ENCODE measurements at regions not wholly inside any gene's neighbourhood (a gene's known extent, or its start where the extent isn't known, plus 50 kb on each side); places are given as distances from the start of the nearest gene placed in this dataset.
"Not testable (repeated sequence)": the region's sequence is repeated elsewhere in the genome, so short reads cannot be mapped to it uniquely, and the experiment has no call there.

DNA sequence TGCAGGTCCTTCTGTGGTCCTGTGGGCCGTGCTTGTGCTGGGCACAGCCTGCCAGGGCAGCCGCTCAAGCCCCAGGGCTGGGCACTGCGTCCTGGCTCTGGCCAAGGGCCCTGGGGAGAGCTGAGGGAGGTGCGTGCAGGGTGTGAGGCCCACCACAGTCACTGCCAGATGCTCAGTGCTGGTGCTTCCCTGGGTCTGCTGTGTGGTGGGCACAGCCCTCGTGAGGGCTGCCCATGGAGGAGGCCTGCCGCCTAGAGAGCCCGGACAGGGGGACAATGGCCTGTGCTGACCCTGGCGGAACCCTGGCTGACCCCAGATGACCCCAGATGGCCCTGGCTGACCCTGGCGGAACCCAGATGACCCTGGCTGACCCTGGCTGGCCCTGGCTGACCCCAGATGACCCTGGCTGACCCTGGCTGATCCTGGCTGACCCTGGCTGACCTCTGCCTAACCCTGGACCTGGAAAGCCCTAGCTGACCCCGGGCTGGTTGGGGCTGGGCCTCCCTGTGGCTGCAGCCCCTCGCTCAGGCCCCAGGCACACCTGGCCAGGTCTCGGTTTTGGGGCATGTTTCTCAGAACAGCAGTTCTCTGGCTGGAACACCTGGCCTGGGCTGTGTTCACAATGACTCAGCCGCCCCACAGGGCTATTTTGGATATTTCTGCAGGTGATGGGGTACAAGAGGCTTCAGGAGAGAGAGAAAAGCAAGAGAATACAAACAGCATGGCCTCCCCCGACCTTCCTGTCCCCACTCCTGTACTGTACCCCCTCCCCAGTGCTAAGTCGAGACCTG, 55.4 kb downstream of the TMEM121 start:
- Histone ChIP-seq H3K36me3 (no peaks in the 10 kb centered on the region), H3K4me3 (no peak overlapping the region), H3K27me3 (no peaks in the 10 kb centered on the region), H3K9me3 (no peaks in the 10 kb centered on the region)
- DNase-seq: no peak

DNA sequence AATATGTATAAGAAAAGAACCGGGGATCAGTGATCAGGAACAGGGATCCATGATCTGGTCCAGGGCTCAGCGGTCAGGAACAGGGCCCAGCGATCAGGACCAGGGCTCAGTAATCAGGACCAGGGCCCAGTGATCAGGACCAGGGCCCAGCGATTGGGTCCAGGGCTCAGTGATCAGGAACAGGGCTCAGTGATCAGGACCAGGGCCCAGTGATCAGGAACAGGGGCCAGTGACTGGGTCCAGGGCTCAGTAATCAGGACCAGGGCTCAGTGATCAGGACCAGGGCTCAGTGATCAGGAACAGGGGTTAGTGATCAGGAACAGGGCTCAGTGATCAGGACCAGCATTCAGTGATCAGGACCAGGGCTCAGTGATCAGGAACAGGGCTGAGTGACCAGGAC, 56.3 kb downstream of the TMEM121 start:
- Histone ChIP-seq H3K36me3 (no peaks in the 10 kb centered on the region), H3K27me3 (no peaks in the 10 kb centered on the region), H3K9me3 (no peaks in the 10 kb centered on the region), H3K4me3 (no peak overlapping the region)
- no peak for DNase-seq

- H3K9me3 ChIP-seq, H3K27me3 ChIP-seq, DNase-seq, H3K36me3 ChIP-seq, H3K4me3 ChIP-seq: not testable (repeated sequence)
These were observed 57.5 kb downstream of the TMEM121 start for GRCh38 chr14:105583914-105584313.

GRCh38 chr14:105585290-105585689, 58.9 kb downstream of the TMEM121 start:
- not testable (repeated sequence) for H3K36me3 ChIP-seq, DNase-seq, H3K4me3 ChIP-seq, H3K9me3 ChIP-seq, H3K27me3 ChIP-seq

DNA sequence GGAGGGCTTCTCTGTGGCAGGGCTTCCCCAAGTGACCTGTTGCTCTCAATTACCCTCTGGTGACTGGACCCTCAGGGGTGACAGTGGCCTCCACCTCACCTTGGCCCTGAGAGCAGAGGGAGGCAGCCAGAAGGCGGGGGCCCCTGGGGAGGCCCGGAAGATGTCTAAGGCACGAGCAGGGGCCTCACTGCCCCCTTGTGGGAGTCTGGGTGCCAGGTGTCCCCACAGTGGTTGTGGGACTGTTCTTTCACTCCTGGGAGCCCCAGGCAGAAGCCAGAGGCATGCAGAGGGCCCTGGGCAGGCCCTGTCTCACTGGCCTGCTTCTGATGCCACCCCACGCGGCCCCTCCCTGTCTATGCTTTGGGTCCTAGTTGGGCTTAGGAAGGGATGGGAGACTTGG, 59.3 kb downstream of the TMEM121 start:
- H3K4me3 ChIP-seq, H3K36me3 ChIP-seq, H3K9me3 ChIP-seq, H3K27me3 ChIP-seq, DNase-seq: not testable (repeated sequence)

DNA sequence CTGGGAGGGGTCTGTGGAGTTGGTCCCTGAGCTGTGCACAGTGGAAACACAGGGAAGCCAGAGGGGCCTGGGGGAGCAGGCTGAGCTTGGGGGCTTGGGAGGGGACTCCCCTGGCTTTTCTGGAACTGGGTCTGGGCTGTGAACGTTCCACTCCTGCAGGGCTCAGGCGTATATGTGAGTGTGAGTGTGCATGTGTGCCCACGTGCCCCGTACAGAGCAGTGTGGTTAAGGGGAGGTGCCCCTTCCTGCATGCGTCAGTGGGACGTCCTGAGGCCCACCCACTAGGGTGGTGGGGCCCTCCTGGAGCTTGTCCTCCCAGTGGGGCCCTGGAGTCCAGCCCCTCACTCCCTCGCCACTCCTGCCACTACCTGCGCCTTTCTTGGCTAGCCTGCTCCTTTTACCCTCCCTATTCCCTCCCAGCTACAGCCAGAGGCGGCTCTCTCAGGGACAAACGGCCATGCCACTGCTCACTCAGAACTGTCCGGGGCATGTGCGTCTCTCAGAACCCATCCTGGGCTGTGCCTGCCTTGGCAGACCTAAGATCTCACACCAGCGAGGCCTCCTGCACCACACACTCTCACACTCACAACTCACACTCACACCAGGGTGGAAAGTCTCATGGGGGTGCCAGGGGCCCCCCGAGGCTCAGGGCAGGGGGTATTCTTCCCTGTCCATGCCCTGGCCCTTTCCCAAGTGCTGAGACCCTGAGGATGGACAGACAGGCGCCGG, 59.9 kb downstream of the TMEM121 start:
- H3K4me3 ChIP-seq, H3K27me3 ChIP-seq, H3K36me3 ChIP-seq, H3K9me3 ChIP-seq, DNase-seq: not testable (repeated sequence)

- not testable (repeated sequence) for H3K4me3 ChIP-seq, H3K27me3 ChIP-seq, H3K36me3 ChIP-seq, DNase-seq, H3K9me3 ChIP-seq
These were observed 60.7 kb downstream of the TMEM121 start for GRCh38 chr14:105587034-105587433.

DNA sequence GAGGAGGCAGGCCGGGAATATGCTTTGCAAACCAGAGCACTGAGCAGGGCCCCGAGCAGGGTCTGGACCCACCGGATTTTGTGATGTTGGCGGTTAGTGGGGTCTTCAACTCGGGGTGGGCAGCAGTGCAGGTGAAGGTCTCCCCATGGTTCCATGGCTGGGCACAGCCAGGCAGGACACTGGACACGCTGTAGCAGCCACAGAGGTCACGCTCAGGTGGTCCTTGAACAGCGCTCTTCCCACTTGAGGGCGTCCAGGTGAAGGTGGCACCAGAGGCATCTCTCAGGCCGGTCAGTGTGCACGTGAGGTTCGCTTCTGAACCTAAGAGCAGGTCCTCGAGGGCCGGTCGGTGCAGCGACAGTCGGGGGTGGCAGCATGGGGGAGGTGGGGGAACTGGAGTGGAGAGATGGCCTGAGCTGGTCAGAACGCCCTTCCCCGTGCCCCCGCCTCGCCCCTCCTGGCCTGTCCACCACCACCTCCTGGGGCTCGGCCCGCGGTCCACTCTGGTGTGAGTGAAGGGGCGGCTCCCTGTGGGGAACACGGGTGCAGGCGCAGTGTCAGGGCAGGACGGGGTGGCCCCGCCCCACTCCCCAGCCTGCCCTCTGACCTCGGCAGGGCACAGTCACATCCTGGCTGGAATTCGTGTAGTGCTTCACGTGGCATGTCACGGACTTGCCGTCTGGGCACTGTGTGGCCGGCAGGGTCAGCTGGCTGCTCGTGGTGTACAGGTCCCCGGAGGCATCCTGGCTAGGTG, 61.3 kb downstream of the TMEM121 start:
- H3K9me3 ChIP-seq, H3K4me3 ChIP-seq, DNase-seq, H3K36me3 ChIP-seq, H3K27me3 ChIP-seq: not testable (repeated sequence)

- Histone ChIP-seq H3K36me3 (no peaks in the 10 kb centered on the region), H3K9me3 (no peaks in the 10 kb centered on the region), H3K27me3 (no peaks in the 10 kb centered on the region), H3K4me3 (no peak overlapping the region)
- no peak for DNase-seq
These were observed 62.0 kb downstream of the TMEM121 start for GRCh38 chr14:105588236-105588860.

DNA sequence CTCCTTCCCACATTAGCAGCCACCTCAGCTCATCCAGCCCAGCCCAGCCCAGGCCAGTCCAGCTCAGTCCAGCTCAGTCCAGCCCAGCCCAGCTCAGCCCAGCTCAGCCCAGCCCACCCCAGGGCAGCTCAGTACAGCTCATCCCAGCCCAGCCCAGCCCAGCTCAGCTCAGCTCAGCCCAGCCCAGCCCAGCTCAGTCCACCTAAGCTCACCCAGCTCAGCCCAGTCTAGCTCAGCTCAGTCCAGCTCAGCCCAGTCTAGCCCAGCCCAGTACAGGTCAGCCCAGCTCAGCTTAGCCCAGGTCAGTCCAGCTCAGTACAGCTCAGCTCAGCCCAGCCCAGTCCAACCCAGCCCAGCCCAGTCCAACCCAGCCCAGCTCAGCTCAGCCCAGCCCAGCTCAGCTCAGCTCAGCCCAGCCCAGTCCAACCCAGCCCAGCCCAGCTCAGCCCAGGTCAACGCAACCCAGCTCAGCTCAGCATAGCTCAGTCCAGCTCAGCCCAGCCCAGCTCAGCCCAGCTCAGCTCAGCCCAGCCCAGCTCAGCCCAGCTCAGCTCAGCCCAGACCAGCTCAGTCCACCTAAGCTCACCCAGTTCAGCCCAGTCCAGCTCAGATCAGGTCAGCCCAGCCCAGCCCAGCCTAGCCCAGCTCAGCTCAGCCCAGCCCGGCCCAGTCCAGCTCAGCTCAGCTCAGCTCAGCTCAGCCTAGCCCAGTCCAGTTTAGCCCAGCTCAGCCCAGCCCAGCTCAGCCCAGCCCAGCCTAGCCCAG, 63.0 kb downstream of the TMEM121 start:
- no peak for DNase-seq
- H3K36me3 ChIP-seq: no peaks in the 10 kb centered on the region
- no peak overlapping the region for H3K4me3 ChIP-seq
- H3K9me3 ChIP-seq: no peaks in the 10 kb centered on the region
- no peaks in the 10 kb centered on the region for H3K27me3 ChIP-seq

DNA sequence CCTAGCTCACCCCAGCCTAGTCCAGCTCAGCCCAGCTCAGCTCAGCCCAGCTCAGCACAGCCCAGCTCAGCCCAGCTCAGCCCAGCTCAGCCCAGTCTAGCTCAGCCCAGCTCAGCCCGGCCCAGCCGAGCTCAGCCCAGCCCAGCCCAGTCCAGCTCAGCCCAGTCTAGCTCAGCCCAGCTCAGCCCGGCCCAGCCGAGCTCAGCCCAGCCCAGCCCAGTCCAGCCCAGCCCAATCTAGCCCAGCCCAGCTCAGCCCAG, 63.5 kb downstream of the TMEM121 start:
- not testable (repeated sequence) for H3K4me3 ChIP-seq, H3K9me3 ChIP-seq, H3K36me3 ChIP-seq, DNase-seq, H3K27me3 ChIP-seq

DNA sequence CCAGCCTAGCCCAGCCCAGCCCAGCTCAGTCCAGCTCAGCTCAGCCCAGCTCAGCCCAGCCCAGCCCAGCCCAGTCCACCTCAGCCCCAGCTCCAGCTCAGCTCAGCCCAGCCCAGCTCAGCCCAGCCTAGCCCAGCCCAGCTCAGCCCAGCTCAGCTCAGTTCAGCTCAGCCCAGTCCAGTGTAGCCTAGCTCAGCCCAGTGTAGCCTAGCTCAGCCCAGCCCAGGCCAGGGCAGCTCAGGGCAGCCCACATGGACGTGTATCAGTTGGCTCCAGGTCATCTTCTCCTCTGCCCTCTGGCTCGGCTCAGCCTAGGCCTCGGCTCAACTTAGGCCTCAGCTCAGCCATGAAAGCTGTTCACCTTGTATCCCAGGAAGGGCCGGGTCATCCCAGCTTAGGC, 64.7 kb downstream of the TMEM121 start:
- Histone ChIP-seq H3K27me3 (no peaks in the 10 kb centered on the region), H3K36me3 (no peaks in the 10 kb centered on the region), H3K4me3 (no peak overlapping the region), H3K9me3 (no peaks in the 10 kb centered on the region)
- DNase-seq: no peak

GRCh38 chr14:105591792-105592341, 65.5 kb downstream of the TMEM121 start:
- not testable (repeated sequence) for DNase-seq, H3K27me3 ChIP-seq, H3K9me3 ChIP-seq, H3K36me3 ChIP-seq, H3K4me3 ChIP-seq

GRCh38 chr14:105592646-105593045, 66.3 kb downstream of the TMEM121 start:
- H3K36me3 ChIP-seq, H3K4me3 ChIP-seq, H3K9me3 ChIP-seq, DNase-seq, H3K27me3 ChIP-seq: not testable (repeated sequence)

- DNase-seq, H3K9me3 ChIP-seq, H3K36me3 ChIP-seq, H3K27me3 ChIP-seq, H3K4me3 ChIP-seq: not testable (repeated sequence)
These were observed 69.0 kb downstream of the TMEM121 start for GRCh38 chr14:105595346-105595745.

- not testable (repeated sequence) for H3K36me3 ChIP-seq, DNase-seq, H3K27me3 ChIP-seq, H3K4me3 ChIP-seq, H3K9me3 ChIP-seq
These were observed 70.0 kb downstream of the TMEM121 start for GRCh38 chr14:105596374-105596773.
